ENCODE measurements at regions not wholly inside any gene's neighbourhood (a gene's known extent, or its start where the extent isn't known, plus 50 kb on each side); places are given as distances from the start of the nearest gene placed in this dataset.

DNA sequence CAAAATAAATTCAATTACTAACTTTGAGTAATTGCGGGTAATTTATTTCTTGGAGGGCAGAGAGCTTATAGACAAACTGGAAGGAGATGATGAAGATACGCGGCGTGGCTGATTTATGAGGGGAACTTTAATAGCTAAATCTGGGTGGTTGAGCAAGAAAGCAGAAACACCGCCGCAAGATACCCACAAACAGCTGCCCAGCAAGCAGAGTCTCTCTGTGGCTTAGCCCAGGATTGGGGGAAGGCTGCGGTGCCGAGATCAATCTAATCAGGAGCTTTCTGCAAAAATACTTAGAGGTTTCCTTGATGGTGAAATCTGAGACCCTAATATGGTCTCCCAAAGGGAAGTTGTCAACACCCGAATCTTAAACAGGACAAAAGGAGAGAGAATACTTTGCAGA is 94.9 kb upstream of the MGMT start:
- TF ChIP-seq, protein P1, sequence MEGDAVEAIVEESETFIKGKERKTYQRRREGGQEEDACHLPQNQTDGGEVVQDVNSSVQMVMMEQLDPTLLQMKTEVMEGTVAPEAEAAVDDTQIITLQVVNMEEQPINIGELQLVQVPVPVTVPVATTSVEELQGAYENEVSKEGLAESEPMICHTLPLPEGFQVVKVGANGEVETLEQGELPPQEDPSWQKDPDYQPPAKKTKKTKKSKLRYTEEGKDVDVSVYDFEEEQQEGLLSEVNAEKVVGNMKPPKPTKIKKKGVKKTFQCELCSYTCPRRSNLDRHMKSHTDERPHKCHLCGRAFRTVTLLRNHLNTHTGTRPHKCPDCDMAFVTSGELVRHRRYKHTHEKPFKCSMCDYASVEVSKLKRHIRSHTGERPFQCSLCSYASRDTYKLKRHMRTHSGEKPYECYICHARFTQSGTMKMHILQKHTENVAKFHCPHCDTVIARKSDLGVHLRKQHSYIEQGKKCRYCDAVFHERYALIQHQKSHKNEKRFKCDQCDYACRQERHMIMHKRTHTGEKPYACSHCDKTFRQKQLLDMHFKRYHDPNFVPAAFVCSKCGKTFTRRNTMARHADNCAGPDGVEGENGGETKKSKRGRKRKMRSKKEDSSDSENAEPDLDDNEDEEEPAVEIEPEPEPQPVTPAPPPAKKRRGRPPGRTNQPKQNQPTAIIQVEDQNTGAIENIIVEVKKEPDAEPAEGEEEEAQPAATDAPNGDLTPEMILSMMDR (conservative IDR thresholded peaks at IDR 0.05): no peak
- H3K27ac ChIP-seq: no peak overlapping the region

DNA sequence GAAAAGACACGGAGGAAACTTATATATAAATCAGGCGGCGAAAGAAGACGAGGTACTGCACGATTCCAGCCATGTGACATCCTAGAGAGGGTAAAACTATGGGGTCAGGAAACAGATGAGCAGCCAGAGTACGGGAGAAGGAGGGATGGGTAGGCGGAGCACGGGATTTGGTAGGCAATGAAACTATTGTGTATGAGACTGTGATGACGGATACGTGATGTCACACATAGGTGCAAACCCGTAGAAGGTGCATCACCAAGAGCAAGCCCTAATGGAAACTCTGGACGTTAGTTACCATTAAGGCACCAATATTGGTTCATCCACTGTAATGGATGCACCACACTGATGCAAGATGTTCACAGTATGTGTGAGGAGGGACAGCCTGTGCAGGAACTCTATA is 93.8 kb upstream of the MGMT start:
- TF ChIP-seq, protein P1 (conservative IDR thresholded peaks at IDR 0.05): no peak
- no peak overlapping the region for H3K27ac ChIP-seq

DNA sequence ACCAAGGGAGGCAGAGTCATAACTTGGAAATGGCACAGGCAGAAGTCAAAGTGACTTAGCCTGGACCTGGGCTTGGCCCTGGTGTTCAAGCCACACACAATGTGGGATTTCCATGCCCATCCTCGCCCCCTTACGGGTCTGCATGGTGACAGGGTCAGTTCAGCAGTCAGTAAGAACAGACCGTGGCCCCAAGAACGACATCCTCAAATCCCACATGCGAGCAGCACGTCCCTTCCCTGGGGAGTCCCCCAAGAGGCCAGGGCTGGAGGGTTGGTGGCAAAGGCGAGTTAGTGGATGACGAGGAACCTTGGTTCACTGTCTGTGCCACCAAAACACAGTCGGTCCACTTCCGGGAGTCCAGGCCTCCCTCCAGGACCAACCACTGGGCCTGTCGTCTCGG is 93.3 kb upstream of the MGMT start:
- H3K27ac ChIP-seq: no peak overlapping the region
- TF ChIP-seq, protein P1 (conservative IDR thresholded peaks at IDR 0.05): no peak

DNA sequence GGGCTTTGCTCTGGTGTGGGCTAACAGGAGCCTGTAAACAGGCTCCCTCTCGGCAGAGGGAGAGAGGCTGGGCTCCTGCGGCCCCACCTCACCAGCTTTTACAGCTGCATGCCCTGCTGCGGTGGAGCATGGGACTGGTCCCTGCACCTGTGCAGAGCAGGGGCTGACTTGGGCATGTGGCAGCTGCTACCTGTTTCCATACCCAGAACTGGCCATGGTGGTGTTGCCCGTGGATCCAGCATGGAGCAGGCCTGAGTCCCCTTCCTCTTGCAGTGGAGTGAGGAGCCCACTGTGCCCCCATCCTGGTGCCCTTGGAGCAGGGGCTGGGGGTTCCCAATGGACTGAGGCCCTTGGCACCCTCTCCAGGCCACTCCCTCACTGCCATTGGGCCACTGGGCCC is 91.9 kb upstream of the MGMT start:
- TF ChIP-seq, protein P1 (conservative IDR thresholded peaks at IDR 0.05): no peak
- H3K27ac ChIP-seq: no peak overlapping the region

DNA sequence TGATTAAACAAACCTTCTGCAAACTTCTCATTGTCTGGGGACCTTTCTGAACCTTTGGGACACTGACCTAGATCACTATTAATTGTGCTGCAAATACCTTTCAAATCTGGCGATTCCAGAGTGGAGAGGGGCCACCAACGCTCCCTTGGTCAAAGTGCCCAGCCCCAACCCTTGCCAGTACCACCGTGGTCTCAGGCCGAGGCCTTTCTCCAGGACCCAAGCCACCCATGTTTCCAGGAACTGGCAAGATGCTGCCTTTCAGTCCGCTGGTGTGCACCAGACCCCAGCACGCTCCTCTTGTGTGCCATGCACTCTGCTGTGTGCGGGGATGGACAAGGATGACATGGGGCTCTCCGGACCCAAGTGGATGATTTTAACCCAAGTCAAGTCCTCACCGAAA is 91.1 kb upstream of the MGMT start:
- TF ChIP-seq, protein P1 (conservative IDR thresholded peaks at IDR 0.05): no peak
- no peak overlapping the region for H3K27ac ChIP-seq

DNA sequence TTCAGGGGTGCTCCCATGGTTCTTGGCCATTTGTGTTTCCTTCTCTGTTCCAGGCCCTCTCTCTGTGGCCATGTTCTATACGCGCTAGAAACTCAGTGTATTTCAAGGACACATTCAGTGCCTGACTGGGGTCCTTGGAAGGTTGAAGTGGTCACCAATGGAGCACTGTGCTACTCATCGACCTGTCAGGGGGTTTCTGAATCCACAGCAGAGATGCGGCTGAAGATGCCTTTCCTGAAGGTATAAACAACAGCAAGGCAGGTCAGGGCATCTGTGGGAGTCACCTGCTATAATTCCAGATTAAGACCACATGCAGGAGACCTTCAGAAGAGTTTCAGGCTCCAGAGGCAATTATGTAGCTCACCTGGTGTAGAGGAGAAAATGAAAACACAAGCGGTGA is 86.8 kb upstream of the MGMT start:
- H3K27ac ChIP-seq: no peak overlapping the region
- TF ChIP-seq, protein P1 (conservative IDR thresholded peaks at IDR 0.05): no peak

DNA sequence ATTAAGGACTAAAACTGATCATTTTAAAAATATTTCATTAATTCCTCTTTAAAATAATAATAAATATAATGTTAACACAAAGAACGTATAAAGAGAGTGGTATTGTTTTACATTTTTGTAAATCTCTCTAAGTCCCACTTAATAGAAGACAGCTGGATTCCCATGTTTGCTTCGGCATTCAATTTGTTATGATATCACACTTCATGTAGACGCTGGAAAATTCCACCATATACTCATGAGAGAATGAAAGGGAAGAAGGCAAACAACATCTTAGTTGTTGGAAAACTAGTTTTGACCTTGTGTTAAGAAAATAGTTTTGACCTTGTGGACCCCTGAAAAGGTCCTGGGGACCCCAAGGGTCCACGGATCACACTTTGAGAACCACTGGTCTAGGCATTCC is 85.3 kb upstream of the MGMT start:
- TF ChIP-seq, protein P1 (conservative IDR thresholded peaks at IDR 0.05): no peak
- H3K27ac ChIP-seq: no peak overlapping the region

DNA sequence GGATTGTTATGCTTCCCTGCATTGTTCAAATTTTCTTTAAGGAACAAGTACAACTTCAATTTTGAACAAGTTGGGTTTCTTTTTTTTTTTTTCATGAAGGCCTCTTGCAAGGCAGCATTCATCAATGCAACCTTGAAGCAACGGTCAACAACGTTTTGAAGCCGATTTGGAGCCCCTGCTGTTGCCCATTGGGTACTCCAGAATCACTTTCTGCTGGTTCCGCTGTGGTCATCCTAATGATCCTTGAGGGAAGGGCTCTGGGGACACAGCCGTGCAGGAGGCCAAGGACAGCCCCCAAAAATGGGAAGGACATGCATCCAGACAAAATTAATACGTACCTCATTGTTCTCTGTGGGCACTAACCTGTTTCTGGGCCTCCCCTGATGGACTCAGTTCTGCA is 84.6 kb upstream of the MGMT start:
- TF ChIP-seq, protein P1 (conservative IDR thresholded peaks at IDR 0.05): no peak
- no peak overlapping the region for H3K27ac ChIP-seq
